ENCODE measurements at regions not wholly inside any gene's neighbourhood (a gene's known extent, or its start where the extent isn't known, plus 50 kb on each side); places are given as distances from the start of the nearest gene placed in this dataset.

DNA sequence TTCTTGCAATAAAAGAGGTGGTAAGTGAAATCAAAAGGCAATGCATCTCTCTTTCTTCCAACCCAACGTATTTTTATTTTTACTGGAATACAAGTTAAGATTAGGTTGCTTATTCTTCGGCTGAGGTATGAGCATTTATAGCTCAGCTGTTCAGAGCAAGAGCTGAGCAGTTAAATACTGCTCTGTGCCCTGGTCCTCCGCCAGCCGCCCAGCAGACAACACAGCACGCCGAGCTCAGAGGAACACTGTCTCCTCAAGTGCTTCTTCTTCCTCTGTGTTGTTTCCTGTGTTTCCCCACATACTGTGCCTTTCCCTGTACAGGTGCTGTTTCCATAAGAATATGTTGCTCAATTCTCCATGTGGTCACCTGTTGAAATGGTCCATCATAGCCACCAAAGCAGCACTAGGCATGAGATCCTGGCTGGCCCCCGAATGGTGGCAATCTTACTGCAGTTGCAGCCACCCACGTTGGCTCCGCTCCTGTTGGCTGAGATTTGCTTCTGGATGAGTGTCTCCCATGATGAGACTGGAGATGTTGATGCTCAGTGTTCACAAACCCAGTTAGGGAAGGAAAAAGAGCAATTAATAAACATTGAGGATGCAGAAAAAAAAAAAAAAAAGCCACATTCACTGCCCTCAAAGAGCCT, 515.3 kb downstream of the GRIN2A start:
- no peak for TF ChIP-seq POLR2AphosphoS5 (IDR thresholded peaks at IDR 0.05; ENCODE audit: insufficient read depth, low read depth, low read length)
- TF ChIP-seq POLR2A (IDR thresholded peaks at IDR 0.05; ENCODE audit: low read depth, low read length) = no peak
